ENCODE measurements at regions not wholly inside any gene's neighbourhood (a gene's known extent, or its start where the extent isn't known, plus 50 kb on each side); places are given as distances from the start of the nearest gene placed in this dataset.
"Not testable (repeated sequence)": the region's sequence is repeated elsewhere in the genome, so short reads cannot be mapped to it uniquely, and the experiment has no call there.

DNA sequence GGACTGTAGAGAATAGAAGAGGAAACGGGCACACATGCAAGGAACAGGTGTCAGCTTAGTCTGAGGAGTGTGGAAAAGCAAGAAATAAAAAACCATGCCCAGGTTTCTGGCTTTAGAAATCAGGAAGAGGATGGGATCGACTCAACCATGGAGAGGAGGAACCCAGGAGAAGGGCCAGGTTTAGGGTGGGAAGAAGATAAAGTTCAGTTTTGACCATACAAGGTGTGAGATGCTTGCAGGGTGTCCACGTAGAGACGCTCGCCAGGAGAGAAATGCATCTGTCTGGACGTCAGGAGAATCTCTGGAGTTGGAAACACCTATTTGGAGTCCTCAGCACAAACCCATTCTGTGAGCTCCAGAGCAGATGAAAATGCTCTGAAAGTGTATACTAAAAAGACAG lies 275.1 kb downstream of the CYRIA start:
- no peak for DNase-seq

DNA sequence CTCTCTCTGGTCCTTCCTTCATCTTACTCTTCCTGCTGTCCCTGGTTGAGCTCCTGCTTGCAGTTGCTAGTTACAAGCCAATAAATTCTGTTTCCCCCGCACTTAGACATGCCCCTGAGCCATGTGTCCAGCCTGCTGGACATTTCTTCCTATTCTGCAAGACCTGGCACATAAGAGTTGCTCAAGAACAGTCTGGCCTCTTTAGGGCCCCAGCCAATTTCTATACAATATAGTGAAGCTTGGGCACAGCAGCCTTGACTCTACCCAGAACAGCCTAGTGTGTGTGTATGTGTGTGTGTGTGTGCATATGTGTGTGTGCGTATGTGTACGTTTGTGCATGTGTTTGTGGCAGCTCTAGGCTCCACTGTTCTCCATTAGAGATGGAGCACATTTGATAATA lies 276.0 kb downstream of the CYRIA start:
- DNase-seq: no peak

DNA sequence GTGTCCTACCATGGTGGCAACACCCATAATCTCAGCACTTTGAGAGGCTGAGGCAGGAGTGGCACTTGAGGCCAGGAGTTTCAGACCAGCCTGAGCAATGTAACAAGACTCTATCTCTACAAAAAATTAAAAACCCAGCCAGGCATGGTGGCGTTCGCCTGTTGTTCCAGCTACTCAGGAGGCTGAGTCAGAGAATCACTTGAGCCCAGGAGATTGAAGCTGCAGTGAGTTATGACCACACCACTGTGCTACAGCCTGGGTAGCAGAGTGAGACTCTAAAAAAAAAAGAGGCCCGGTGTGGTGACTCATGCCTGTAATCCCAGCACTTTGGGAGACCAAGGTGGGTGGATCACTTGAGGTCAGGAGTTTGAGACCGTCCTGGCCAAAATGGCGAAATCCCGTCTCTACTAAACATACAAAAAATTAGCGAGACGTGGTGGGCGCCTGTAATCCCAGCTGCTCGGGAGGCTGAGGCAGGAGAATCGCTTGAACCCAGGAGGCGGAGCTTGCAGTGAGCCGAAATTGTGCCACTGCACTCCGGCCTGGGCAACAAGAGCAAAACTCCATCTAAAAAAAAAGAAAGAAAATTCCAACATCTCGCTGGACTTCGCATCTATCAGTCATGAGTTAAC lies 277.3 kb downstream of the CYRIA start:
- DNase-seq: not testable (repeated sequence)

DNA sequence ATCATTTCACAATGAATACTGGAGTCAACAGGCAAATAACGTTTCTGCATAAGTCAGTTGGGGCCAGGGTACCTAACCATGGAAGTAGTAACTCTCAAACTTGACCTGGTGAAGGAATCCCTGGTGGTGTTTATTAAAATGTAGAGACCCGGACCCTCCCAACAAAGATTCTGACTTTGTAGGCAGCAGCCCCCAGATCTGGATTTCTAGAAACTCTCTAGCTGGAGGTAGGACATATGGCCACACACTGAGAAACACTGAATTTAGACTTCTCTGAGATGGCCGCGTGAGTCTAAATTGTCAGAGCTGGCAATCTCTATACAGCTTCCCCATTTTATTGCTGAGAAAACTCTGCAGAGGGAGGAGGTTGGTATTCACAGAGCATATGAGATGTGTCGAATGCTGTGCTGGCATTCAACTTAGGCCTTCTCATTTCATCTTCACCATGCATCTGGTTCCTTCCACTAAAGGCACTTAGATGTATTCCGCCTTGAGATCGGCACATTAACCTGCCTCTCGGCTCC lies 278.1 kb downstream of the CYRIA start:
- no peak for DNase-seq

DNA sequence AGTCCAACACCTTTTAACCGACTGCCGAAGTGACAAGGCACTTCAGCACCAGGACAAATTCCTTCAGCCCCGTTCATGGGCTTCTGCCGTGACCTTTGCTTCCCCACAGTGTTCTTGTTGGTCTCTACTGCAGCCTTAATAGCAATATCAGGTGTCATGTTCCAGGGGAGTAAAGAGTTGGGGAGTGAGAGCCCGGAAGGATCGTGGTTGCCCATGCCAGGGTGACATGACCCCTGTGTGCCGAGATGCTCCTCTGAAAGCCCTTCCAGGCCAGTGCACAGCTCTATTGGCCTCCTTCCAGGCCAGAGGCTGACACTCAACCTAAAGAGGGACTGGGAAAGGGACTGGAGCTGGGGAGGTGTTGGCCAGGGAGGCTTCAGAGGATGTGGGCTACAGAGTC lies 279.2 kb downstream of the CYRIA start:
- no peak for DNase-seq

DNA sequence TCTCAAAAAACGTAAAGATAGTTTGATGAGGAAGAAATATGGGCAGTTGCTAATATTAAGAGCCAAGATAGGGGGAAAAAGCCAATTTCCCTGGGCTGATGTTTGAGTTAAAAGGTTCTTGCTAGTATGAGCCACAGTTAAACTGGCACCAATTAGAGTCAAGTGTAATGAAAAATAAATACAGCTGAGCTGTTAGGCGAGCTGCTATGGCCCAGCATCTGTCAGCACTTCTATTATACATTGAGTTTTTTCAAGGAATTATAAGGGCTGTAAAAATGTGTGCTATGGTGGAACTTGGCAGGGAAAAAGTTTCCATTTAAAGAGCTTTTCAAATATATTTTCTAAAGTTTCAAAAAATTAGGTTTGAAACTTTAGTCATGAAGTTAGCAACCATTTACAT lies 279.6 kb downstream of the CYRIA start:
- no peak for DNase-seq

DNA sequence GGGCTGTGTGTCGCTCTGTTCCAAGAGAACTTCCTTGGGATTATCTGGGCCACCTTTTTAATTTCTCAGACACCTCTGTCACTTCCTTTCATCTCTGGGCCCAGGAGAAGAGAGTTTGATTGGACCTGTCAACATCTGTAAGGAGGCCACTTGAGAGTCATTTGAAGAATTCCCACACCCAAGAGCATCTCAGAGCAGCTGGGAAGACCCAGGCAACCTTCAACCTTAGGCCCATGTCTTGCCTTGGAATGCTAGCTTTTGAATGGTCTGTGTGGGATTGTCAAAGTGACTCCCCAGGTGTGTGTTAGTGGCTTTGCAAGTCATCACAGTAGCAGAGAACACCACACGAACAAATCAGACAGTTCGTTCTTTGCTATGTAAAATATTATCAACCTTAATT lies 280.3 kb downstream of the CYRIA start:
- DNase-seq: no peak

DNA sequence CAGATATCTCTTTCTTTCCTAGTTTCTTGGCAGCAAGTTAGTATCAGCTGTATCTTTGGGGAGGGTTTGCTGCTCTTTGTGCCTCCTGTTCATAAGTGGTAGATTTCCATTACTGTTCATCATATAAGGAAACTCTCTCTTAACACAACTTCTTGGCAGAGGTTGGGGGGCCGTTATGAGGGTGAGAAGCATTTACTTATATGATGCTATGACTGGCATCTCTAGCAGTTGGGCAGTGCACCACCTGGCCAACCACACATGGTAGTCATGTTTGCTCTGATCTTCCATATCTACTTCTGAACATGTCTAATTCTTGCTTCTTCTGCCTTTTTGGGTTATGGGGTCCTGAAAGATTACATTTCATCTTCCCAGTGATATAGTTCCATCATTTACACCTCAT lies 282.2 kb downstream of the CYRIA start:
- no peak for DNase-seq

DNA sequence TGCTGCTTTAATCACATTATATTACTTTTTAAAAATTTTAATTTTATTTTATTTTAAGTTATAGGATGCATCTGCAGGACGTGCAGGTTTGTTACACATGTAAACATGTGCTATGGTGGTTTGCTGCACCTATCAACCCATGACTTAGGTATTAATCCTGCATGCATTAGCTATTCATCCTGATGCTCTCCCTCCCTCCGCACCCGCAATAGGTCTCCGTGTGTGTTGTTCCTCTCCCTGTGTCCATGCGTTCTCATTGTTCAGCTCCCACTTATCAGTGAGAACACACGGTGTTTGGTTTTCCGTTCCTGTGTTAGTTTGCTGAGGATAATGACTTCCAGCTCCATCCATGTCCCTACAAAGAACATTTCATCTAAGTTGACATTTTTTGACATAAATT lies 283.2 kb downstream of the CYRIA start:
- DNase-seq: no peak

DNA sequence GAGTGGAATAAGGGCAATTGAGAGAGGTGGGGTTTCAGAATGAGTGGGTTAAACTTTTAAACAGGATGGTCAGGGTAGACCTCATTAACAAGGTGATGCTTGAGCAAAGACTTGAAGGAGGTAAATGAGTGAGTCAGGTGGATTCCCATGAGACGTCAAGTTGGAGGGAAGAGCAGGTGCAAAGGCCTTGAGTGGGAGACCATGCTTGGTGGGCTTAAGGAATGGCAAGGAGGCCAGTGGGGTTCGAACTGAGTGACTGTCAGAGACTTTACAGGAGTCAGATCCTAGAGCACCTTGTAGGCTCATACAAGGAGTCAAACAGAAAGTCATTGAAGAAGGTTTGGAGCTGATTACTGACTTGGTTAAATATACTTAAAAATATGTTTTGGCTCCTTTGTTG lies 284.1 kb downstream of the CYRIA start:
- DNase-seq: no peak

DNA sequence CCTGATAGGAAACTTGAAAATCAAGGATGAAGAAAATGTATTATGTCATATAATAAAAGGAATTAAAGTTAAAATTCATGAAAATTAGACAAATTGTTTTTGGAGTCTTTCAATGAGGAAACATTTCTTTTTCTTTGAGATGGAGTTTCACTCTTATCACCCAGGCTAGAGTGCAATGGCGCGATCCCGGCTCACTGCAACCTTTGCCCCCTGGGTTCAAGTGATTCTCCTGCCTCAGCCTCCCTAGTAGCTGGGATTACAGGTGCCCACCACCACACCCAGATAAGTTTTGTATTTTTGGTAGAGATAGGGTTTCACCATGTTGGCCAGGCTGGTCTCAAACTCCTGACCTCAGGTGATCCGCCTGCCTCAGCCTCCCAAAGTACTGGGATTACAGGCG lies 285.7 kb downstream of the CYRIA start:
- DNase-seq: not testable (repeated sequence)

DNA sequence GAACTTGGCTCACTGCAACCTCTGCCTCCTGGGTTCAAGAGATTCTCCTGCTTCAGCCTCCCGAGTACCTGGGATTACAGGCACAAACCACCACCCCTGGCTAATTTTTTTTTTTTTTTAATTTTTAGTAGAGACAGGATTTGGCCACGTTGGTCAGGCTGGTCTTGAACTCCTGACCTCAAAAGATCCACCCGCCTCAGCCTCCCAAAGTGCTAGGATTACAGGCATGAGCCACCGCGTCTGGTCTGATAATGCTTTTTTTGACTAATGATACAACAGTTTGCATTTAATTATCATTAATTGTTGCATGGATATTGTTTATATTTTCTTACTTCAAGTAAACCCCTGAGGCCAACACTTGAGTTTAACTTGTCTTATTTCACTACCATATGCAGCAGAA lies 286.6 kb downstream of the CYRIA start:
- not testable (repeated sequence) for DNase-seq

DNA sequence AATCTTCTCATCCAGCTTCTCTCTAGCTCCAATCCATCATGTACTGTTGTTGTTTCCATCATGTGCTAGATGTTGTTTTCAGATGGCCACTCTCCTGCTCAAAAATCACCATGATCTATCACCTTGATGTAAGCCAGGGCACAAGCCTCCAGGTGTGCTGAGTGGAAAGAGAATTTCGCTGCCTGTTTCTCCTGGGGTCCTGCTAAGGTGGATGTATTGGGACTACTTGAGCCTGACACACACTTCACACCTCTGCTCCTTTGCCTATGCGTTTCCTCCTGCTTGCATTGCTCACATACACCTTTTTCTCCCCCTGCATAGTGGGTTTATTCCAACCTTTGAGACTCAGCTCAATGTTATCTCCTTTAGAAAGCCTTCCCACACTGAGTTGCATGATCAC lies 287.6 kb downstream of the CYRIA start:
- DNase-seq: no peak

DNA sequence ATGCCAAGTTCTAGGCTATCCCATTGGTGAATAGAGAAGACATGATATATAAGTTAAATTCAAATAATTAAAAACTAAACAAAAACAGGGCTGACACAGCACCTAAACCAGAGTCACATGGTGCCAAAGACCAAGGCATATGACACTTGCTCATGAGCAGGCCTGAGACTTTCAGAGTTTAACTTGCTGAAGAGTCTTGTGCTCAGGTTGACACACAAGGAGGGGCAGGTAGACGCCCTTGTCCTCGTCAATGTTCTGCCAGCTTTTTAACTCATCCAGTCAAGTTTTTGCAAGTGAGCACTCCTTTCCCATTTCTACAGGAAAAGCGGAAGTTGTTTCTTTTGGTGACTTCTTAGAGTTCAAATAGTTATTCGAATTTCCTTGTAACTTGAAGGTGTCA lies 289.7 kb downstream of the CYRIA start:
- no peak for DNase-seq

DNA sequence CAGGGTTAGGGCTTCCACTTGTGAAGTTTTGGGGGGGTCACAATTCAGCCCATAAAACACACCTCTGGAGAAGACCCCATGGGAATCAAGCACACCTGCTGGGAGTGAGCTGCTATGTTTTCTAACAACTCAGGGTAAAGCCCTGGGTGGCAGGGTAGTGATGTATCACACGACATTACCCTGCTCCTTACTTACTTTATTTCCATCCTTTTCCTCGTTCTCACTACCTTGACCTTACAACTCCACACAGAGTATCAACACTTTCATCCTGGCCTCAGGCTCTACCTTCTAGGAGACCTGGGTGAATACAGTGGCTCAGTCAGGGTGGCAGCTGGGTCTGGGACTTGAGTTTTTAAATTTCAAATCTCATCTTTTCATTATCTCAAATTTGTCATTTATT lies 290.3 kb downstream of the CYRIA start:
- DNase-seq: no peak

DNA sequence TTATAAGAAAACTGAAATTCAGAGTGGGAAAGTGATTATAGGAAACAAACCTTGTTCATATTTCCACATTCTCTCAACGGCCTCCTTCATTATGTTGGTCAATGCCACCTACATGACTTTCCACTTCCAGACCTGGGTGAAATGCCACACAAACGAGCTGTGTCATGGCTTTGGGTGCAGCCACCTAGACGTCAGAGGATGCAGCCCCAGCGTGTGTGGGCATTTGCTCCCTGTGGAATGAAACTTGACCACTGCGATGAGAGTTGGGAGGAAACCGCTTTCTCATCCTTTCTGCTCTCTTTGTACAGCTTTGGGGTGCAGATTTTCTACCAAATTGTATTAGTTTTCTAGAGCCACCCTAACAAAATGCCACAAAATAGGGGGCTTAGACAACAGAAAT lies 291.0 kb downstream of the CYRIA start:
- DNase-seq: no peak

DNA sequence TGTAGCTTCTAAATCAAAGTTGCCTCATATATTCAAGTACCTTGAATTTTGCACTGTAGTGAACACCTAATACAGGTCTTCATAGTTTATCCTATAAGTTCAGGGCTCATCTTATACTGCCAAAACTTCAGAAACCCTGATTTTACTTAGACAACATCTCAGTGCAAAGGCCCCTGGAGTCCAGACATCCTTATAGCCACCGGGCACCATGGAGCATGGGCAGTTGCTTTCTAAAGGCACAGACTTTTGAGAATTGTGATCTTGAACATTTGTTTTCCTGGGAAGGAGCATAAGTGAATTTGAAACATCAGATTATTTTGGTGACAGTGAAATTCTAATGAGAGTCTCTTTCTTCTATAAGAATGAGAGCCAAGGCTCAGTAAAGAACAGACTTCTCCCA lies 292.3 kb downstream of the CYRIA start:
- no peak for DNase-seq

DNA sequence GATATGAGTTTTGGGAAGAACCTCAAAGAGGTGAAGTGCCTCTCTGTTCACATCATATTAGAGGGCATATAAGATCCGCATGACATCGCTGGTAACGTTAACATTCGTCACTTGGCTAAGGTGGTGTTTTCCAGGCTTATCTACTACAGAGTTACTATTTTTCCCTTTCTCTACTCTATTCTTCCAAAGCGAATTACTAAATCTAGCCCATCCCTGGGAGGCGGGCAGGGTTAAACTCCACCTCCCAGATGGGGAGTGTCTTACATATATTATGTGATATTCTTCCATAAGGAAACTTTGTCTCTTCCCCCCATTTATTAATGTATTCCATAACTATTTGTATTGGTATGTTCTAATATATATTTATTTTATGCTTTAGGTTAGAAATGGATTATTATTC lies 293.9 kb downstream of the CYRIA start:
- no peak for DNase-seq

DNA sequence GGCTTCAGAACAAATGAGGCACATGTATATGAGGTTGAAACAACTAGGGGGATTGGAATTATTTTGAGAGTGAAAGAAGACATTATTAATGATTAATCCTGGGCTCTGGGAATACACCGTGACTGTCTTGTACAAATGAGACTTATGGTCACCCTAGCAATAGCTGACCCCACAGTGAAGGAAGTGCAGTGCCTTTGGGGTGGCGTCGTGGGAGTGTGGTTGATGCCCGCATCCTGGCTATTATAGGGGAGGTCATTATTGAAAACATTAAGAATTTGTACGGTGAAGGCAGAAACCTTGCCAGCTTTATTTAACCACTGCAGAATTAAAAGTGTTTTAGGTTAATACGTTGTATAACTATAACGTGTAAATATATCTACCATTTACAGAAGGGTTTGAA lies 296.7 kb downstream of the CYRIA start:
- DNase-seq: no peak

DNA sequence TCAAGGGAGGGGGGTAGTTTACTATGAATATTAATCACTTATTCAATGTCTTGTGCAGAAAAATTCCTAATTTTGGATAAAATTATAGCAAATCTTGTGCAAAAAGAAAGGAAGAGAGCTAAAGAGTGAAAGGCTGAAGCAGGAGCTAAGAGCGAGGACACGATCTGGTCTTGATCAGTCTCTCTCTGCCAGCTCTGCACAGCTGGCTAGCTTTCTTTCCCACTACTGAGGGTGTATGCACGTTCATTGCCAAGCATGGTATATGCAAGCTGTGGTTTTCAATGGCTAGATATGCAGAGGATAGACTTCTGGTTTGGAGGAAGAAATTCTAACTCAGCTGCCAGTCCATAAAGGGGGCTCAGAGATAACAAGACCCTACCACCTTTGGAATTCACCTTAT lies 297.3 kb downstream of the CYRIA start:
- DNase-seq: no peak

DNA sequence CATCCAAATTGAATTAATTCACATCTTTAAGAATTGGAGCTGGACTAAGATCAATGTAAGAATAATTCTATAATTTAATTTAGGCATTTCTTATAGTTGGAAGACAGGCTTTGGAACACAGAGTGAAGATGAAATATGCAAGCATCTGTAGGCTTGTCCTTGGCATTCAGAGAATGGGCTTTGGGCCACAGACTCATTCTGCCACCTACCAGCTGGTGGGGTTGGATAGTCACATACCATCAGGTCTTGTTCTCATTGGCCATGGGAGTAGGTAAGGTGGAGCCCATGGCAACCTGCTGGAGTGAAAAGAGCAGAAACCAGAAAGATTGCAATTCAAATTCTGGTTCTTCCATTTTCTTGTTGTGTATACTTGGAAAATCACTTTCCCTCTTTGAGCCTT lies 300.3 kb downstream of the CYRIA start:
- no peak for DNase-seq

DNA sequence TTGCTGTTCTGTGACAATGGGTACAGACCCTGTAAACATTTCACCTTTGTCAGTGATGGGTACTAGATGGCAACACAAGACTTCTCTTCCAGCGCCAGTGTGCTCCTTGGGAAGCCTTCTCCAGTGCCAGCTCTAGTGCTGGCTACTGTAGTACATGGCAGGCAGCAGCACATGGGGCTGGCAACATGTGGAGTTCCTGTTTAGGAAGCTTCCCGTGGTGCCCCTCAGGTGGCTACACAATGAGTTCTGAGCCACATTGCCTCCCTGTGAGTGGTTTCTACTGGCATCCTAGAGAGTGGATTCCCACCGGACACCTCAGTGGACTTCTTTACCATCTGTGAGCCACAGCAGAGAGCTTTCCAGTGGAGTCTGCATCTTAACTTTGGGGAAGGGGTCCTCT lies 302.1 kb downstream of the CYRIA start:
- DNase-seq: no peak

DNA sequence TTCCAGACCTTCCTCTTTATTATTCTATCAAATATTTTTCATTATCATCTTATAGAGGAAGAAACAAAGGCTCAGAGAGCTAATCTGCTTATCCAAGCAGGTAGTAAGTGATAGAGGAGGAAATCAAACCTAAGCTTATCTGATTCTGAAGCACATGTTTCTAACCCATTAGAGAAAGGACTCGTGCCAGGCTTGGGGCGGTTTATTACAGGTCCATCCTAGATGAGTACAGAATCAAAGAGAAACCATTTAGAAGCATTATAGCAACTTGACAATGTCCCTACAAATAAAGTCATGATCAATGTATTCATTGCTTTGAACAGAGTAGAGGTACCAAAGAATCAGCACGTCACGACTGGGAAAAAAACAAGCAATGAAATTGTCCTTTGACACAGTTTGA lies 303.0 kb downstream of the CYRIA start:
- no peak for DNase-seq

DNA sequence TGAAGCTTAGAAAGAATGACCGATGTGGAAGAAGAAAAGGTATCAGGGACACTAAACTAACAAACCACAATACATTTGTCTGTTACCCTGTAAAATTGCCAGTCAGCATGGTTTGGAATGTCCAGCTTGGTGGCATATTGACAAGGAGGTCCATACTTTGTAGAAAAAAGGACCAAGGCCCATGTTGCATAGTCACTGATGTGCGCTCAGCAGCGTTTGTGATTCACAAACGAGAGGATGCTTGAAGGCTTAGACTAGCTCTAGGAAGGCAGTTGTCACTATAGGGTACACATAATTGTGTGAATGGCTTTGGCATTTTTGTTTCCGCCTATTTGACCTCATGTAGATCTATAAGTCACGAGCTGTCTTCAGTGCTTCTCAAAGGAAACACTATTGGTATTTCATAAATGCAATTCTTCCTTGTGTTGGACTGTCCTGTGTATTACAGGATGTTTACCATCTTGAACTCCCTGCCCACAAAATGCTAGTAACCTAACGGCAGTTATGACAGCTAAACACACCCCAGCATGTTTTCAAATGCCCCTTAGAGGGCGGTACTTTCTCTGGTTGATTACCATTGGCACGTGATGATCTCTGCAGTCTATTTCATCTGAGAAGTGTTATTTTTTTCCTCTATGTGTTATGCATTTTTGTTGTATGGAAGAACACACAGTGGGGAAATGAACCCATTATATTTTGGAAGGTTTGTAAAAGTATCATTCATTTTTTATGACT lies 304.2 kb downstream of the CYRIA start:
- no peak for DNase-seq

DNA sequence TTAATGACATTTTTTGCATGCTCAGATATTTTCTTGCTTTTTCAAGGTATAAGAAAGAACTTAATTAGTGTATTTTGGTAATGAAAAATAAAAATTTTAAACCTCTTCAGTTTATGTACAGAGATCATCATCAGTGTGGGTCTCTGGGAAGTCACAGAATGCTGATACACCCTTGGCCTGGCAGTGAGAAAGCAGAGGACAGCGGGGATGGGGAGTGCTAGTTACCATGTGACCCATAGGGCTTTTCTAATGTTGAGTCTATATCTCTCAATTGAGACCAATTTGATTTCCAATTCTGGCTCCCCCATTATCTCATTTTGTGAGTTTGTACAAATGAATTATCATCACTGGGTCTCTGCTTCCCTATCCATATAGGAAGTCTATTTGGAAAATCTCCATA lies 305.7 kb downstream of the CYRIA start:
- DNase-seq: no peak
